ENCODE measurements at regions not wholly inside any gene's neighbourhood (a gene's known extent, or its start where the extent isn't known, plus 50 kb on each side); places are given as distances from the start of the nearest gene placed in this dataset.

- TF ChIP-seq POLR2AphosphoS5 (IDR thresholded peaks at IDR 0.05; ENCODE audit: low read depth, low read length) (no peak), POU2F2 (IDR thresholded peaks at IDR 0.05; ENCODE audit: low read depth, low read length) (no peak)
These were observed 56.5 kb upstream of the CIBAR2 start for GRCh38 chr16:85168732-85169256.

Measured in GM12891 (cell line).